ENCODE measurements at regions not wholly inside any gene's neighbourhood (a gene's known extent, or its start where the extent isn't known, plus 50 kb on each side); places are given as distances from the start of the nearest gene placed in this dataset.

- no peak overlapping the region for H2BK120ac ChIP-seq (ENCODE audit: low read depth, low read length)
- H2BK5ac ChIP-seq (ENCODE audit: low read length), result no peak overlapping the region
- H3K79me1 ChIP-seq (ENCODE audit: low read depth, low read length), result no peaks in the 10 kb centered on the region
- DNase-seq (ENCODE audit: low spot score), result no peak
- H3K36me3 ChIP-seq (replicated peaks in 1 of 2; ENCODE audit: control insufficient read depth in 2 of 2, insufficient read depth in 2 of 2, low read length in 2 of 2), result no peaks in the 10 kb centered on the region
- H2AFZ ChIP-seq (ENCODE audit: low read length), result no peak overlapping the region
- H2BK12ac ChIP-seq (ENCODE audit: low read length), result no peak overlapping the region
- no peak overlapping the region for H3K4me3 ChIP-seq (ENCODE audit: low read length in 2 of 2)
- no peak overlapping the region for H3K27ac ChIP-seq (replicated peaks; ENCODE audit: low read length)
- no peak overlapping the region for H3K4me2 ChIP-seq (ENCODE audit: insufficient read depth, low read length, poor library complexity, severe bottlenecking)
- H2BK15ac ChIP-seq (ENCODE audit: low read length), result no peak overlapping the region
- H3K4ac ChIP-seq (ENCODE audit: low read length), result no peak overlapping the region
- H4K8ac ChIP-seq (ENCODE audit: low read depth, low read length), result no peak overlapping the region
- no peak overlapping the region for H3K23ac ChIP-seq (ENCODE audit: low read depth, low read length, poor library complexity)
- no peaks in the 10 kb centered on the region for H3K27me3 ChIP-seq (ENCODE audit: control insufficient read depth in 3 of 3, insufficient read depth in 3 of 3, low read depth in 1 of 3, low read length in 3 of 3)
- H2AK5ac ChIP-seq (ENCODE audit: low read depth, low read length), result no peak overlapping the region
- WGBS, 2 donors (ENCODE audit: extremely low coverage in 2 of 2, insufficient read length in 2 of 2, insufficient replicate concordance in 1 of 2), result no CpG with 5 or more reads among the region's 6 CpGs
- peaks cover 0 to 3% of the 10 kb centered on the region in 2 donors for H3K4me1 ChIP-seq (ENCODE audit: control insufficient read depth in 2 of 2, insufficient read depth in 1 of 2, low read depth in 1 of 2, low read length in 2 of 2)
- no peak overlapping the region for H3K9ac ChIP-seq (ENCODE audit: low read depth, low read length, poor library complexity)
- H3K18ac ChIP-seq (ENCODE audit: low read length), result no peak overlapping the region
- no peak overlapping the region for H4K91ac ChIP-seq (ENCODE audit: low read depth, low read length, poor library complexity)
- peaks cover 6 to 13% of the 10 kb centered on the region in 2 donors for H3K9me3 ChIP-seq (replicated peaks in 1 of 2; ENCODE audit: control insufficient read depth in 2 of 2, insufficient read depth in 1 of 2, low read depth in 1 of 2, low read length in 2 of 2)
- H3K14ac ChIP-seq (ENCODE audit: low read length), result no peak overlapping the region
These were observed 99.7 kb upstream of the OSMR start for GRCh38 chr5:38745836-38746732.

GRCh38 chr5:38749861-38750260, 96.0 kb upstream of the OSMR start:
- H3K14ac ChIP-seq (ENCODE audit: low read length), result no peak overlapping the region
- H2BK5ac ChIP-seq (ENCODE audit: low read length), result no peak overlapping the region
- H2BK15ac ChIP-seq (ENCODE audit: low read length), result no peak overlapping the region
- H2BK12ac ChIP-seq (ENCODE audit: low read length), result no peak overlapping the region
- H3K36me3 ChIP-seq (replicated peaks in 1 of 2; ENCODE audit: control insufficient read depth in 2 of 2, insufficient read depth in 2 of 2, low read length in 2 of 2), result no peaks in the 10 kb centered on the region
- no peak overlapping the region for H3K23ac ChIP-seq (ENCODE audit: low read depth, low read length, poor library complexity)
- H3K4me1 ChIP-seq (ENCODE audit: control insufficient read depth in 2 of 2, insufficient read depth in 1 of 2, low read depth in 1 of 2, low read length in 2 of 2), result peaks cover 0 to 3% of the 10 kb centered on the region in 2 donors
- no peaks in the 10 kb centered on the region for H3K27me3 ChIP-seq (ENCODE audit: control insufficient read depth in 3 of 3, insufficient read depth in 3 of 3, low read depth in 1 of 3, low read length in 3 of 3)
- H3K4me3 ChIP-seq (ENCODE audit: low read length in 2 of 2), result no peak overlapping the region
- DNase-seq (ENCODE audit: low spot score), result no peak
- peak overlapping the region; percentile 1 for H2AFZ ChIP-seq (ENCODE audit: low read length)
- no peak overlapping the region for H4K91ac ChIP-seq (ENCODE audit: low read depth, low read length, poor library complexity)
- no peak overlapping the region for H3K4me2 ChIP-seq (ENCODE audit: insufficient read depth, low read length, poor library complexity, severe bottlenecking)
- H3K4ac ChIP-seq (ENCODE audit: low read length), result no peak overlapping the region
- no peak overlapping the region for H2AK5ac ChIP-seq (ENCODE audit: low read depth, low read length)
- no CpG with 5 or more reads among the region's 3 CpGs for WGBS, 2 donors (ENCODE audit: extremely low coverage in 2 of 2, insufficient read length in 2 of 2, insufficient replicate concordance in 1 of 2)
- no peak overlapping the region for H3K18ac ChIP-seq (ENCODE audit: low read length)
- H2BK120ac ChIP-seq (ENCODE audit: low read depth, low read length), result no peak overlapping the region
- no peaks in the 10 kb centered on the region for H3K79me1 ChIP-seq (ENCODE audit: low read depth, low read length)
- no peak overlapping the region for H3K9ac ChIP-seq (ENCODE audit: low read depth, low read length, poor library complexity)
- H3K9me3 ChIP-seq (replicated peaks in 1 of 2; ENCODE audit: control insufficient read depth in 2 of 2, insufficient read depth in 1 of 2, low read depth in 1 of 2, low read length in 2 of 2), result no peaks in the 10 kb centered on the region
- no peak overlapping the region for H4K8ac ChIP-seq (ENCODE audit: low read depth, low read length)
- H3K27ac ChIP-seq (replicated peaks; ENCODE audit: low read length), result no peak overlapping the region

- Histone ChIP-seq H2BK5ac (ENCODE audit: low read length) (no peak overlapping the region), H3K79me1 (ENCODE audit: low read depth, low read length) (no peaks in the 10 kb centered on the region), H4K8ac (ENCODE audit: low read depth, low read length) (no peak overlapping the region), H3K4ac (ENCODE audit: low read length) (no peak overlapping the region), H3K4me3 (ENCODE audit: low read length in 2 of 2) (no peak overlapping the region), H3K27me3 (ENCODE audit: control insufficient read depth in 3 of 3, insufficient read depth in 3 of 3, low read depth in 1 of 3, low read length in 3 of 3) (no peaks in the 10 kb centered on the region), H4K91ac (ENCODE audit: low read depth, low read length, poor library complexity) (no peak overlapping the region), H3K14ac (ENCODE audit: low read length) (no peak overlapping the region), H2AK5ac (ENCODE audit: low read depth, low read length) (no peak overlapping the region), H3K36me3 (replicated peaks in 1 of 2; ENCODE audit: control insufficient read depth in 2 of 2, insufficient read depth in 2 of 2, low read length in 2 of 2) (no peaks in the 10 kb centered on the region), H3K4me2 (ENCODE audit: insufficient read depth, low read length, poor library complexity, severe bottlenecking) (no peak overlapping the region), H3K9me3 (replicated peaks in 1 of 2; ENCODE audit: control insufficient read depth in 2 of 2, insufficient read depth in 1 of 2, low read depth in 1 of 2, low read length in 2 of 2) (no peaks in the 10 kb centered on the region), H3K18ac (ENCODE audit: low read length) (no peak overlapping the region), H3K27ac (replicated peaks; ENCODE audit: low read length) (no peak overlapping the region), H3K9ac (ENCODE audit: low read depth, low read length, poor library complexity) (no peak overlapping the region), H3K23ac (ENCODE audit: low read depth, low read length, poor library complexity) (no peak overlapping the region), H2BK12ac (ENCODE audit: low read length) (no peak overlapping the region), H2BK15ac (ENCODE audit: low read length) (no peak overlapping the region), H3K4me1 (ENCODE audit: control insufficient read depth in 2 of 2, insufficient read depth in 1 of 2, low read depth in 1 of 2, low read length in 2 of 2) (peaks cover 0 to 3% of the 10 kb centered on the region in 2 donors), H2BK120ac (ENCODE audit: low read depth, low read length) (no peak overlapping the region), H2AFZ (ENCODE audit: low read length) (no peak overlapping the region)
- WGBS, 2 donors (ENCODE audit: extremely low coverage in 2 of 2, insufficient read length in 2 of 2, insufficient replicate concordance in 1 of 2), result no CpG with 5 or more reads among the region's 4 CpGs
- DNase-seq (ENCODE audit: low spot score), result no peak
These were observed 94.7 kb upstream of the OSMR start for GRCh38 chr5:38751103-38751502.

DNA sequence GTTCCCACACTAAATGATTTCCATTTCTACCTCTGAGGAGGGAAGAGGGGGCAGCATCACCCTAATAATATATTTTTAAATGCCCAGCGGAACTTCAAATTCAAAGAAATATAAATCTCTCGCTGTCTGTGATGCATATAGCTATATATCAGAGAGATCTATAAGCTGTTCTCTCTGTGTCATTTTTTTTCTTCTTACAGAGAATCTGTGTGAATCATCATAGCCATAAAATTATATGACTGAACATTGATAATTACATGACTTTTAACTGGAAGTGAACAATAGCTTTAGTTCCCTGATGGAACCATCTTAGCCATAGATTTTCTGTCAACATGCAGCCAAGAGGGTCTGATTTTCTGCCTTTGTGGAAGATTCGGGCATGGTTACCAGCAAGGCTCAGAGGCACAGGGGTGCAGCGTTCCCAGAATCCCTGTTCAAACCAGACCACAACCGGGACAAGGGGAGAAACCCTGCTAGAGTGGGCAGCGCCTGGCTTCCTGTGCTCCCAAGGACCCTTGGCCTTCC, 93.7 kb upstream of the OSMR start:
- peaks cover 0 to 3% of the 10 kb centered on the region in 2 donors for H3K4me1 ChIP-seq (ENCODE audit: control insufficient read depth in 2 of 2, insufficient read depth in 1 of 2, low read depth in 1 of 2, low read length in 2 of 2)
- no peak overlapping the region for H3K18ac ChIP-seq (ENCODE audit: low read length)
- H3K4me3 ChIP-seq (ENCODE audit: low read length in 2 of 2), result no peak overlapping the region
- no peak overlapping the region for H2AK5ac ChIP-seq (ENCODE audit: low read depth, low read length)
- no CpG with 5 or more reads among the region's 6 CpGs for WGBS, 2 donors (ENCODE audit: extremely low coverage in 2 of 2, insufficient read length in 2 of 2, insufficient replicate concordance in 1 of 2)
- no peaks in the 10 kb centered on the region for H3K9me3 ChIP-seq (replicated peaks in 1 of 2; ENCODE audit: control insufficient read depth in 2 of 2, insufficient read depth in 1 of 2, low read depth in 1 of 2, low read length in 2 of 2)
- no peaks in the 10 kb centered on the region for H3K36me3 ChIP-seq (replicated peaks in 1 of 2; ENCODE audit: control insufficient read depth in 2 of 2, insufficient read depth in 2 of 2, low read length in 2 of 2)
- no peak overlapping the region for H3K23ac ChIP-seq (ENCODE audit: low read depth, low read length, poor library complexity)
- H2BK120ac ChIP-seq (ENCODE audit: low read depth, low read length), result no peak overlapping the region
- no peak overlapping the region for H3K9ac ChIP-seq (ENCODE audit: low read depth, low read length, poor library complexity)
- H2AFZ ChIP-seq (ENCODE audit: low read length), result no peak overlapping the region
- no peak overlapping the region for H3K4me2 ChIP-seq (ENCODE audit: insufficient read depth, low read length, poor library complexity, severe bottlenecking)
- no peak overlapping the region for H2BK5ac ChIP-seq (ENCODE audit: low read length)
- no peak overlapping the region for H2BK15ac ChIP-seq (ENCODE audit: low read length)
- no peak overlapping the region for H3K27ac ChIP-seq (replicated peaks; ENCODE audit: low read length)
- H4K8ac ChIP-seq (ENCODE audit: low read depth, low read length), result no peak overlapping the region
- no peak overlapping the region for H4K91ac ChIP-seq (ENCODE audit: low read depth, low read length, poor library complexity)
- H3K27me3 ChIP-seq (ENCODE audit: control insufficient read depth in 3 of 3, insufficient read depth in 3 of 3, low read depth in 1 of 3, low read length in 3 of 3), result no peaks in the 10 kb centered on the region
- H2BK12ac ChIP-seq (ENCODE audit: low read length), result no peak overlapping the region
- no peak overlapping the region for H3K4ac ChIP-seq (ENCODE audit: low read length)
- H3K79me1 ChIP-seq (ENCODE audit: low read depth, low read length), result no peaks in the 10 kb centered on the region
- no peak overlapping the region for H3K14ac ChIP-seq (ENCODE audit: low read length)
- DNase-seq (ENCODE audit: low spot score), result no peak

Data from neuronal stem cell (in vitro differentiated cells).